ENCODE measurements at regions not wholly inside any gene's neighbourhood (a gene's known extent, or its start where the extent isn't known, plus 50 kb on each side); places are given as distances from the start of the nearest gene placed in this dataset.

DNA sequence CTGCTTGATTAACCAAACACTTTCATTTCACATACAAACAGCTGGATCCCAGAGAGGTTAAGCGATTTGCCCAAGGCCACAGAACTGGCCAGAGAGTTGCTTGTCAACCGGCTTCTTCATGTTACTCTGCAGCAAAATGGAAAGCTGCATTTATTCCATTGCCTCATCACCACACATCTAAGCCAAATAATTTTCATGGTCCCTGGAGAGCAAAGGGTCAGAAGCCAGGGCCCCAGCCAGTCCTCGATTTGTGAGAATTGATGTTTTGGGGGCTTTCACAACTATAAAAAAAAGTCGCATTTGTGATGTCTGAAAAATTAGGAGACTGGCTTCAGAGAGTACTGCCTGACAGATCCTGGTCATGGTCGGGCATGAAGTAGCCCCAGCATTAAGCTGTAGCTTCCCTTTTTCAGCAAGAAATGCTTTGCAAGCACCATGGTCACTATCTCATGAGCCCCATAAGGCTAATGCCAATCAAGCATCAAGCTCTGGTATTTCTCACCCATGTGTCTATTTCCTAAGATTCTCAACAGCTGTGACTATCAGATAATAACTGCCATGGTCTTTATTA is 95.8 kb downstream of the BANF2 start:
- intact Hi-C loops (cut with micrococcal nuclease), result no loop called here
- H3K9me3 ChIP-seq (ENCODE audit: control extremely low read depth in 1 of 3, control insufficient read depth in 2 of 3, insufficient read depth in 1 of 3, low read length in 2 of 3), result peaks cover 0 to 17% (median 5%) of the 10 kb centered on the region in 3 donors
- no peak overlapping the region for H3K27ac ChIP-seq (ENCODE audit: low read length in 2 of 2)
- no peak for TF ChIP-seq EZH2 (IDR thresholded peaks at IDR 0.05; ENCODE audit: borderline replicate concordance, insufficient read depth, low read depth, low read length, poor library complexity, severe bottlenecking)
- TF ChIP-seq, protein P1, sequence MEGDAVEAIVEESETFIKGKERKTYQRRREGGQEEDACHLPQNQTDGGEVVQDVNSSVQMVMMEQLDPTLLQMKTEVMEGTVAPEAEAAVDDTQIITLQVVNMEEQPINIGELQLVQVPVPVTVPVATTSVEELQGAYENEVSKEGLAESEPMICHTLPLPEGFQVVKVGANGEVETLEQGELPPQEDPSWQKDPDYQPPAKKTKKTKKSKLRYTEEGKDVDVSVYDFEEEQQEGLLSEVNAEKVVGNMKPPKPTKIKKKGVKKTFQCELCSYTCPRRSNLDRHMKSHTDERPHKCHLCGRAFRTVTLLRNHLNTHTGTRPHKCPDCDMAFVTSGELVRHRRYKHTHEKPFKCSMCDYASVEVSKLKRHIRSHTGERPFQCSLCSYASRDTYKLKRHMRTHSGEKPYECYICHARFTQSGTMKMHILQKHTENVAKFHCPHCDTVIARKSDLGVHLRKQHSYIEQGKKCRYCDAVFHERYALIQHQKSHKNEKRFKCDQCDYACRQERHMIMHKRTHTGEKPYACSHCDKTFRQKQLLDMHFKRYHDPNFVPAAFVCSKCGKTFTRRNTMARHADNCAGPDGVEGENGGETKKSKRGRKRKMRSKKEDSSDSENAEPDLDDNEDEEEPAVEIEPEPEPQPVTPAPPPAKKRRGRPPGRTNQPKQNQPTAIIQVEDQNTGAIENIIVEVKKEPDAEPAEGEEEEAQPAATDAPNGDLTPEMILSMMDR (IDR thresholded peaks at IDR 0.05), result no peak
- H4K20me1 ChIP-seq (ENCODE audit: control insufficient read depth, insufficient read depth, low read length, poor library complexity, severe bottlenecking), result no peaks in the 10 kb centered on the region
- H3K4me1 ChIP-seq (ENCODE audit: control insufficient read depth in 2 of 2, insufficient read depth in 2 of 2, low read length in 2 of 2), result no peaks in the 10 kb centered on the region
- peaks cover 42% of the 10 kb centered on the region for H3K27me3 Mint-ChIP-seq
- no peak overlapping the region for H3K27ac Mint-ChIP-seq
- H3K27me3 ChIP-seq (replicated peaks in 1 of 4; ENCODE audit: control extremely low read depth in 1 of 4, control insufficient read depth in 3 of 4, insufficient read depth in 4 of 4, low read length in 3 of 4), result peaks cover 0 to 3% (median 0%) of the 10 kb centered on the region in 4 experiments
- ChIA-PET POLR2A (no interaction called here), CTCF (no interaction called here)
- no peaks in the 10 kb centered on the region for H3K36me3 ChIP-seq (replicated peaks in 1 of 2; ENCODE audit: control extremely low read depth in 1 of 2, control insufficient read depth in 1 of 2, extremely low read depth in 1 of 2, insufficient read depth in 2 of 2, low read length in 1 of 2)
- H3K9me3 Mint-ChIP-seq (ENCODE audit: insufficient read depth), result peaks cover 6% of the 10 kb centered on the region
- DNase-seq (no peak), ATAC-seq (ENCODE audit: low read depth) (no peak)
- H3K4me3 ChIP-seq (ENCODE audit: control extremely low read depth in 1 of 5, extremely low read depth in 1 of 5, insufficient read depth in 1 of 5, low read depth in 2 of 5, low read length in 4 of 5), result no peak overlapping the region
- no peaks in the 10 kb centered on the region for H3K79me2 ChIP-seq (ENCODE audit: control insufficient read depth, insufficient read depth, low read length)
- no peak overlapping the region for H3K4me2 ChIP-seq (replicated peaks; ENCODE audit: low read depth, low read length, poor library complexity, severe bottlenecking)
- H3K9ac ChIP-seq (ENCODE audit: low read length), result no peak overlapping the region
- H3K4me1 Mint-ChIP-seq, result no peaks in the 10 kb centered on the region
- H3K4me3 Mint-ChIP-seq, result no peak overlapping the region
- H2AFZ ChIP-seq (ENCODE audit: insufficient read depth, low read depth, low read length, poor library complexity, severe bottlenecking), result no peak overlapping the region
- WGBS (ENCODE audit: insufficient coverage), result 58% methylated on average over 5 of the region's 5 CpGs

DNA sequence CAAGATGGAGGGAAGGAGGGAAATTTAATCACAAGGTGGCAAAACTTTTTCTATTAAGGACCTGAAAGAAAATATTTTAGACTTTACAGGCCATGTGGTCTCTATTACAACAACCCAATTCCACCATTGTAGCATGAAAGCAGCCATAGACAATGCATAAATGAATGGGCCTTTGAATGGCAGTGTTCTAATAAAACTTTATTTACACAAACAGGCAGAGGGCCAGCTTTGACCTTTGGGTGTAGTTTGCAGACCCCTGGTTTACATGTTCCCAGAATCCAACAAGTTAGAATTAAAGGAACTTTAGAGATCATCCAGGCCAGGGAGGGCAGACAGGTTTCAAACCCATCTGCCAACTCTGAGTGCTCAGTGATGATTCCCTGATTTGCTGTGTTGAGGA is 95.2 kb downstream of the BANF2 start:
- Mint-ChIP-seq H3K9me3 (ENCODE audit: insufficient read depth) (peaks cover 6% of the 10 kb centered on the region), H3K4me1 (no peaks in the 10 kb centered on the region), H3K27ac (no peak overlapping the region), H3K4me3 (no peak overlapping the region), H3K27me3 (peaks cover 37% of the 10 kb centered on the region)
- H3K27ac ChIP-seq (ENCODE audit: low read length in 2 of 2), result no peak overlapping the region
- H3K9ac ChIP-seq (ENCODE audit: low read length), result no peak overlapping the region
- H3K9me3 ChIP-seq (ENCODE audit: control extremely low read depth in 1 of 3, control insufficient read depth in 2 of 3, insufficient read depth in 1 of 3, low read length in 2 of 3), result peaks cover 0 to 17% (median 5%) of the 10 kb centered on the region in 3 donors
- POLR2A ChIA-PET, result no interaction called here
- no peak overlapping the region for H3K4me2 ChIP-seq (replicated peaks; ENCODE audit: low read depth, low read length, poor library complexity, severe bottlenecking)
- intact Hi-C loops (cut with micrococcal nuclease), result no loop called here
- peaks cover 0 to 4% (median 0%) of the 10 kb centered on the region in 4 experiments for H3K27me3 ChIP-seq (replicated peaks in 1 of 4; ENCODE audit: control extremely low read depth in 1 of 4, control insufficient read depth in 3 of 4, insufficient read depth in 4 of 4, low read length in 3 of 4)
- no peaks in the 10 kb centered on the region for H3K4me1 ChIP-seq (ENCODE audit: control insufficient read depth in 2 of 2, insufficient read depth in 2 of 2, low read length in 2 of 2)
- H3K36me3 ChIP-seq (replicated peaks in 1 of 2; ENCODE audit: control extremely low read depth in 1 of 2, control insufficient read depth in 1 of 2, extremely low read depth in 1 of 2, insufficient read depth in 2 of 2, low read length in 1 of 2), result no peaks in the 10 kb centered on the region
- no peaks in the 10 kb centered on the region for H3K79me2 ChIP-seq (ENCODE audit: control insufficient read depth, insufficient read depth, low read length)
- CTCF ChIA-PET, result no interaction called here
- no peak overlapping the region for H2AFZ ChIP-seq (ENCODE audit: insufficient read depth, low read depth, low read length, poor library complexity, severe bottlenecking)
- ATAC-seq (ENCODE audit: low read depth), result no peak
- no peak for DNase-seq
- no peak for TF ChIP-seq EZH2 (IDR thresholded peaks at IDR 0.05; ENCODE audit: borderline replicate concordance, insufficient read depth, low read depth, low read length, poor library complexity, severe bottlenecking)
- TF ChIP-seq, protein P1 (IDR thresholded peaks at IDR 0.05), result no peak
- no peak overlapping the region for H3K4me3 ChIP-seq (ENCODE audit: control extremely low read depth in 1 of 5, extremely low read depth in 1 of 5, insufficient read depth in 1 of 5, low read depth in 2 of 5, low read length in 4 of 5)
- H4K20me1 ChIP-seq (ENCODE audit: control insufficient read depth, insufficient read depth, low read length, poor library complexity, severe bottlenecking), result no peaks in the 10 kb centered on the region
